AG04450 (cell line): ENCODE measurements at regions not wholly inside any gene's neighbourhood (a gene's known extent, or its start where the extent isn't known, plus 50 kb on each side); places are given as distances from the start of the nearest gene placed in this dataset.

Source experiments
- CTCF ChIA-PET: fragments of 300-600, 350-600 bp; formaldehyde crosslinking; extraction: SDS; loops from one replicate; lab custom pipeline; 2022; ENCODE audit warnings: antibody characterized with exemption, inconsistent platforms; lab: Charles Lee
- POLR2A ChIA-PET: fragments of 350-600 bp; formaldehyde crosslinking; extraction: SDS; loops from one replicate; lab custom pipeline; 2021; ENCODE audit warnings: antibody characterized with exemption, inconsistent platforms; lab: Yijun Ruan, JAX
- DNase-seq: peaks from one replicate; pipeline ENCODE4 v3.0.0-alpha.2; 2011; ENCODE audit warnings: low read depth, low spot score
- H3K27ac ChIP-seq: one replicate; pipeline ENCODE4 v1.5.1; 2012; ENCODE audit warnings: low read depth, low read length, control low read depth
- H3K27me3 ChIP-seq: one replicate; pipeline ENCODE4 v1.6.0; 2012; ENCODE audit warnings: low read length; ENCODE audit not compliant: control insufficient read depth, insufficient read depth
- H3K4me3 ChIP-seq: 2 replicates; pipeline ENCODE4 v1.5.1; 2011; ENCODE audit warnings: mild to moderate bottlenecking, low read depth, low read length, control low read depth
- H3K9me3 ChIP-seq: 2 replicates; pipeline ENCODE4 v1.5.1; 2012; ENCODE audit warnings: low read length; ENCODE audit not compliant: control insufficient read depth, insufficient read depth
- CTCF ChIP-seq: IDR thresholded peaks from 2 replicates; pipeline ENCODE4 v1.5.1; 2011; ENCODE audit warnings: low read depth, low read length, control low read depth, inconsistent platforms

GRCh38 chr7:1297017-1297960, 64.6 kb downstream of the UNCX start:
- Histone ChIP-seq H3K9me3 (peaks cover 8% of the 10 kb centered on the region; the same call in 1 of the 2 replicates), H3K27me3 (peaks cover 51% of the 10 kb centered on the region), H3K4me3 (no peak overlapping the region), H3K27ac (no peak overlapping the region)
- no peak for TF ChIP-seq CTCF
- ChIA-PET POLR2A (no interaction called here), CTCF (interaction anchor here (0.7 kb wide), 1 partner anchor 19 kb away, joined by 4 read pairs; no protein-coding TSS in a partner anchor)
- no peak for DNase-seq

GRCh38 chr7:1298051-1298930, 65.6 kb downstream of the UNCX start:
- POLR2A ChIA-PET: no interaction called here
- Histone ChIP-seq H3K27me3 (peaks cover 48% of the 10 kb centered on the region), H3K9me3 (peaks cover 8% of the 10 kb centered on the region; the same call in 1 of the 2 replicates), H3K27ac (no peak overlapping the region), H3K4me3 (no peak overlapping the region)
- no peak for TF ChIP-seq CTCF
- CTCF ChIA-PET: no interaction called here
- no peak for DNase-seq

- Histone ChIP-seq H3K27ac (no peak overlapping the region), H3K4me3 (no peak overlapping the region), H3K9me3 (peaks cover 8% of the 10 kb centered on the region; the same call in 1 of the 2 replicates), H3K27me3 (peaks cover 46% of the 10 kb centered on the region)
- TF ChIP-seq CTCF: no peak
- ChIA-PET POLR2A (no interaction called here), CTCF (no interaction called here)
- no peak for DNase-seq
Observed at GRCh38 chr7:1298931-1299885, 66.5 kb downstream of the UNCX start.

GRCh38 chr7:1300206-1300605, 67.5 kb downstream of the UNCX start:
- DNase-seq: no peak
- CTCF ChIA-PET: no interaction called here
- Histone ChIP-seq H3K4me3 (no peak overlapping the region), H3K9me3 (peaks cover 8% of the 10 kb centered on the region; the same call in 1 of the 2 replicates), H3K27ac (no peak overlapping the region), H3K27me3 (peaks cover 46% of the 10 kb centered on the region)
- TF ChIP-seq CTCF: no peak
- POLR2A ChIA-PET: no interaction called here
